ENCODE measurements at regions not wholly inside any gene's neighbourhood (a gene's known extent, or its start where the extent isn't known, plus 50 kb on each side); places are given as distances from the start of the nearest gene placed in this dataset.

DNA sequence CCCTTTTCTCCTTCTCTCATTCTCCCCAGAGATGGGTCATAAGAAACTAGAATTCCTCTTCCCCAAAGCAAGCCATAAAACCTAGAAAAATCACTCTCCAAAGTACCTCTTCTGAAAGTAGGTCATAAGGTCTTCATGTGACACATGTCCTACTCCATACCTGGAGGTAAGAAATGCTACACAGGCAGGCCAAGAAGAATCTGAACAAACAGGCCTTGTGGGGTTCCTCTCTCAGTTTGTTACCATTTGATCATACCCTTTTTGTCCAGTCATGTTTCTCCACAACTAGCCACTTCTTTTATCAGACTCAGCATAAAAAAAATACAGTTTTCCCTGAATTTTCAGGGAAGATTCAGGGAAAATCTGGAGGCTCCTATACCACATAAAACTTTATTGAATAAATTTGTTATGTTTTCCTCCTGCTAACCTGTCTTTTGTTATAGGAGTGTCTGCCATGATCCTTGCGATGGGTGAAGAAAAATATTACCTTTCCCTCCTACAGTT, 134.4 kb upstream of the LMO4 start:
- Mint-ChIP-seq H3K4me1 (ENCODE audit: low read depth) (peaks cover 33% of the 10 kb centered on the region), H3K36me3 (ENCODE audit: insufficient read depth) (peaks cover 7% of the 10 kb centered on the region), H3K4me3 (ENCODE audit: low read depth) (no peak overlapping the region), H3K9me3 (ENCODE audit: low read depth) (peaks cover 13% of the 10 kb centered on the region), H3K27ac (no peak overlapping the region), H3K27me3 (peaks cover 10% of the 10 kb centered on the region)
- DNase-seq (ENCODE audit: low spot score, unreplicated experiment): no peak
- TF ChIP-seq, protein P1, sequence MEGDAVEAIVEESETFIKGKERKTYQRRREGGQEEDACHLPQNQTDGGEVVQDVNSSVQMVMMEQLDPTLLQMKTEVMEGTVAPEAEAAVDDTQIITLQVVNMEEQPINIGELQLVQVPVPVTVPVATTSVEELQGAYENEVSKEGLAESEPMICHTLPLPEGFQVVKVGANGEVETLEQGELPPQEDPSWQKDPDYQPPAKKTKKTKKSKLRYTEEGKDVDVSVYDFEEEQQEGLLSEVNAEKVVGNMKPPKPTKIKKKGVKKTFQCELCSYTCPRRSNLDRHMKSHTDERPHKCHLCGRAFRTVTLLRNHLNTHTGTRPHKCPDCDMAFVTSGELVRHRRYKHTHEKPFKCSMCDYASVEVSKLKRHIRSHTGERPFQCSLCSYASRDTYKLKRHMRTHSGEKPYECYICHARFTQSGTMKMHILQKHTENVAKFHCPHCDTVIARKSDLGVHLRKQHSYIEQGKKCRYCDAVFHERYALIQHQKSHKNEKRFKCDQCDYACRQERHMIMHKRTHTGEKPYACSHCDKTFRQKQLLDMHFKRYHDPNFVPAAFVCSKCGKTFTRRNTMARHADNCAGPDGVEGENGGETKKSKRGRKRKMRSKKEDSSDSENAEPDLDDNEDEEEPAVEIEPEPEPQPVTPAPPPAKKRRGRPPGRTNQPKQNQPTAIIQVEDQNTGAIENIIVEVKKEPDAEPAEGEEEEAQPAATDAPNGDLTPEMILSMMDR (IDR thresholded peaks at IDR 0.05; ENCODE audit: unreplicated experiment): no peak

DNA sequence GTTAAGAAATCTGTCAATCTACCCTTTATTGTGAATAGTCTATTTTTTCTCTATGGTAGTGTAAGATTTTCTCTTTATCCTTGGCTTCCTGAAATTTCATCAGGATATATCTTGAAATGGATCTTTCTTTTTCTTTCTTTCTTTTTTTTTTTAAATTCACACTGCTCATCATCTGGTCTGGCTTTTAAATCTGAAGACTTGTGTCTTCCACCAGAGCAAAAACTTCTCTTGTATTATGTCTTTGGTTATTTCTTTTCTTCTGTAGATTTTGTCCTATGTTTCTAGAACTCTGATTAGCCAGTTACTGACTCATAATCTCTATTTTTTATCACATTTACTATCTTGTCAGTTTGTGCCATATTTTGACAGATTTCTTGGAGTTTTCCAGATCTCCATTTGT, 133.8 kb upstream of the LMO4 start:
- H3K27ac Mint-ChIP-seq: no peak overlapping the region
- DNase-seq (ENCODE audit: low spot score, unreplicated experiment): no peak
- H3K4me1 Mint-ChIP-seq (ENCODE audit: low read depth): peaks cover 29% of the 10 kb centered on the region
- TF ChIP-seq, protein P1 (IDR thresholded peaks at IDR 0.05; ENCODE audit: unreplicated experiment): no peak
- no peak overlapping the region for H3K4me3 Mint-ChIP-seq (ENCODE audit: low read depth)
- H3K36me3 Mint-ChIP-seq (ENCODE audit: insufficient read depth): peaks cover 7% of the 10 kb centered on the region
- peaks cover 10% of the 10 kb centered on the region for H3K27me3 Mint-ChIP-seq
- peaks cover 13% of the 10 kb centered on the region for H3K9me3 Mint-ChIP-seq (ENCODE audit: low read depth)

- H3K9me3 Mint-ChIP-seq (ENCODE audit: low read depth): peaks cover 13% of the 10 kb centered on the region
- peaks cover 7% of the 10 kb centered on the region for H3K36me3 Mint-ChIP-seq (ENCODE audit: insufficient read depth)
- TF ChIP-seq, protein P1 (IDR thresholded peaks at IDR 0.05; ENCODE audit: unreplicated experiment): no peak
- H3K4me3 Mint-ChIP-seq (ENCODE audit: low read depth): no peak overlapping the region
- H3K27ac Mint-ChIP-seq: no peak overlapping the region
- H3K4me1 Mint-ChIP-seq (ENCODE audit: low read depth): peaks cover 28% of the 10 kb centered on the region
- DNase-seq (ENCODE audit: low spot score, unreplicated experiment): no peak
- H3K27me3 Mint-ChIP-seq: peaks cover 5% of the 10 kb centered on the region
Observed at GRCh38 chr1:87196110-87196827, 132.4 kb upstream of the LMO4 start.

DNA sequence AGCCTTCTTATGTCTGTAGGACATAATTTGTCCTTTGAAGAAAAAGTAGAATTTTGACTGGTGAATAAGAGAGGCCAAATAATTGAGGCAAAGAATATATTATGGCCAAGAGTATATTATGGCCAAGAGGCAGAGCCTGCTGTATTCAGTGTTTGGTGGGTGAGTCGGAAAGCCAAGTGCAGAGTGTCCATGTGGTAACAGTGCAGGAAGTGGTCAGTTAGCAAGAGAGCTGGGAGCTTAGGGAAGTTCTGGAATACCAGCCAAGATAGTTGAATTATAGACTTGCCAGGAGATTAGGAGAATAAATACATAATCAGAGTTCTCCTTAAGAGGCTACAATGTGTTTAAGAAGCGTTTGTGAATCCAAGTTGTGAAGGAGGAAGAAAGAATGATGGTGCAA, 131.5 kb upstream of the LMO4 start:
- DNase-seq (ENCODE audit: low spot score, unreplicated experiment): no peak
- peaks cover 7% of the 10 kb centered on the region for H3K36me3 Mint-ChIP-seq (ENCODE audit: insufficient read depth)
- peaks cover 25% of the 10 kb centered on the region for H3K4me1 Mint-ChIP-seq (ENCODE audit: low read depth)
- no peak overlapping the region for H3K4me3 Mint-ChIP-seq (ENCODE audit: low read depth)
- TF ChIP-seq, protein P1 (IDR thresholded peaks at IDR 0.05; ENCODE audit: unreplicated experiment): no peak
- H3K9me3 Mint-ChIP-seq (ENCODE audit: low read depth): peaks cover 13% of the 10 kb centered on the region
- H3K27ac Mint-ChIP-seq: no peak overlapping the region
- H3K27me3 Mint-ChIP-seq: no peaks in the 10 kb centered on the region

GRCh38 chr1:87197641-87198040, 131.0 kb upstream of the LMO4 start:
- DNase-seq (ENCODE audit: low spot score, unreplicated experiment): no peak
- Mint-ChIP-seq H3K9me3 (ENCODE audit: low read depth) (peaks cover 13% of the 10 kb centered on the region), H3K27ac (no peak overlapping the region), H3K36me3 (ENCODE audit: insufficient read depth) (peaks cover 7% of the 10 kb centered on the region), H3K4me3 (ENCODE audit: low read depth) (no peak overlapping the region), H3K27me3 (no peaks in the 10 kb centered on the region), H3K4me1 (ENCODE audit: low read depth) (peaks cover 21% of the 10 kb centered on the region)
- TF ChIP-seq, protein P1 (IDR thresholded peaks at IDR 0.05; ENCODE audit: unreplicated experiment): no peak
